ENCODE measurements at regions not wholly inside any gene's neighbourhood (a gene's known extent, or its start where the extent isn't known, plus 50 kb on each side); places are given as distances from the start of the nearest gene placed in this dataset.

GRCh38 chr2:132280912-132281311 lies 119.2 kb upstream of the ANKRD30BL start:
- TF ChIP-seq POLR2A (IDR thresholded peaks at IDR 0.05): no peak
- TF ChIP-seq, protein P1, sequence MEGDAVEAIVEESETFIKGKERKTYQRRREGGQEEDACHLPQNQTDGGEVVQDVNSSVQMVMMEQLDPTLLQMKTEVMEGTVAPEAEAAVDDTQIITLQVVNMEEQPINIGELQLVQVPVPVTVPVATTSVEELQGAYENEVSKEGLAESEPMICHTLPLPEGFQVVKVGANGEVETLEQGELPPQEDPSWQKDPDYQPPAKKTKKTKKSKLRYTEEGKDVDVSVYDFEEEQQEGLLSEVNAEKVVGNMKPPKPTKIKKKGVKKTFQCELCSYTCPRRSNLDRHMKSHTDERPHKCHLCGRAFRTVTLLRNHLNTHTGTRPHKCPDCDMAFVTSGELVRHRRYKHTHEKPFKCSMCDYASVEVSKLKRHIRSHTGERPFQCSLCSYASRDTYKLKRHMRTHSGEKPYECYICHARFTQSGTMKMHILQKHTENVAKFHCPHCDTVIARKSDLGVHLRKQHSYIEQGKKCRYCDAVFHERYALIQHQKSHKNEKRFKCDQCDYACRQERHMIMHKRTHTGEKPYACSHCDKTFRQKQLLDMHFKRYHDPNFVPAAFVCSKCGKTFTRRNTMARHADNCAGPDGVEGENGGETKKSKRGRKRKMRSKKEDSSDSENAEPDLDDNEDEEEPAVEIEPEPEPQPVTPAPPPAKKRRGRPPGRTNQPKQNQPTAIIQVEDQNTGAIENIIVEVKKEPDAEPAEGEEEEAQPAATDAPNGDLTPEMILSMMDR (IDR thresholded peaks at IDR 0.05): no peak

All from gastroesophageal sphincter (tissue), 3 donors.